ENCODE measurements at regions not wholly inside any gene's neighbourhood (a gene's known extent, or its start where the extent isn't known, plus 50 kb on each side); places are given as distances from the start of the nearest gene placed in this dataset.
"Not testable (repeated sequence)": the region's sequence is repeated elsewhere in the genome, so short reads cannot be mapped to it uniquely, and the experiment has no call there.

DNA sequence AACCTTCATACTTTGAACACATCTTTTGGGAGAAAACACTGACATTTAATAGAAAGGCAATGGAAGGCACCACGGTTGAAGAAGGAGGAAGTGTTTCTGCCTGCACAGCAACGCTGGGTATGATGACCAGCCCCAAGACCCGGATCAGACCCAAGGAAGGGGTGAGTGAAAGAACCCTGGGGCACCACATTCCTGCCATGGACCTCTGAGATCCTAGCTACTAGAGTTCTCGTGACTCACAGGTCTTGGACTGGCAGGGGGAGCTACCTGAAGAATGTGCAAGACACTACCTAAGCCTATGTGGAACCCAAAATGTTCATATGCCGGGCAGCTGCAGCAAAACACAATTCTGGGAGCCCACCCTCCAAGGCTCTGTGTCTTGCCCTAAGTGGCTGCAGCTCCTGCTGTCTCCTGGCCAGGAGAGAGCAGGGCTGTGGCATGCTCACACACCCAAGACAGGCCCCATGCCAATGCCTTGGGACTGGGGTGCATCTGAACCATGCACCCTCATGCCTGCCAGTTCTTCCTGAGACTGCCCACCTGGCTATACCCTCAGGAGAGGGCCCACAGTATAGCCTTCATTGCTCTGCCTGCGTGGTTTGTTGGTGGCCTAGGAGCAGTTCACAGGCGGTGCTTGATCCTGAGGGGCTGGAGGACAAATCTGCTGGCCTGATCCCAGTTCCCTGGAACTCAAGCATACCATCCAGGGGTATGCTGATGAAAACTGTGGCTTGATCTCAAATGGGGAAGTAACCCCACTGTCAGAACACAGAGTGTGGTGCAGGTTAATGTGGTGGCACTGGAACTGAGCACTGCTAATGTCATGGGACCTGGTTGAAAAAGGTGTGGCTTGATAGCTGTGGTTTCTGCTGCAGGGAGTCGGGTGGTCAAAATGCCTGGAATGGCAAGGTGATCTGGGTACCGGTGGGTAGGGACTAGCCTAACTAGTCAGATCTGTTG is 353.3 kb upstream of the ARHGEF26 start:
- DNase-seq: no peak

DNA sequence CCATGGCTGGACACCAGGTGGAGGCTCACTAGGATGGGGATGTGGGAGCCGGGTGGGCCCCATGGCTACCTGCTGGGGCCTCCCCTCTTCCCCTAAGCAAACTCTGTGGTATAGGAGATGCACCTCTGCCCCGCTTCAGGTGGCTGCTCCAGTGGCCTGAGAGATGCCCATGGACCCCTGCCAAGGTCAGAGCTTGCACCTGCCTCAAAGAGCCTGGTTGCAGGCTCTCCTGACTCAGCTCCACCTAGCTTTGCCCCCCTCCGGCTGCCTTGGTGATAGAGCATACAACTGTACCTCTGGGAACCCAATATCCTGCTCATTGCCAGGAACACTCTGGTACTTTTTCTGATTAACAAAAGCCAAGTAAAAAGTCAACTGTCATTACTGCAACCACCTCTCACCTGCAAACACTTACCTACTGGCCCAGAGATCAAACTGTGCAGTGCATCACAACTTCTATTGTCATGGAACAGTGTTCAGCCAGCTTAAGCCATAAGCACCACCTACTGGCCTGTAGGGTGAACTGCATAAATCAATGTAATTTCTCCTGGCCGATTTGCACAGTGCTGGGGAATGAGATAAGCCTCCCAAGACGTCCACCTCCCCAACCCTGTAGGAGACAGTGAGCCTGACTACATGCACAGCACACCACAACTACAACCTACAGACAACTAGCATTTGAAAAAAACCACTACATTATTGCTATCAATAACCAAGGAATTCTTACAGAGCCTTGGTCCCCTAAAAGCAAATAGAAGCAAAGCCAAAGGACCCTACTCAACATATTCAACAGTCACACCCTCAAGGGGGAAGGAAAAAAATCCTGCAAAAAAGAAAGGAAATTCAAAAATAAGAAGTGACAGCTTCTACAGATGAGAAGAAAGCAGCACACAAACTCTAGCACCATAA is 352.4 kb upstream of the ARHGEF26 start:
- peak; percentile 38 for DNase-seq

- no peak for DNase-seq
These were observed 338.1 kb upstream of the ARHGEF26 start for GRCh38 chr3:153783106-153783505.

- DNase-seq: no peak
These were observed 337.3 kb upstream of the ARHGEF26 start for GRCh38 chr3:153783741-153784480.

DNA sequence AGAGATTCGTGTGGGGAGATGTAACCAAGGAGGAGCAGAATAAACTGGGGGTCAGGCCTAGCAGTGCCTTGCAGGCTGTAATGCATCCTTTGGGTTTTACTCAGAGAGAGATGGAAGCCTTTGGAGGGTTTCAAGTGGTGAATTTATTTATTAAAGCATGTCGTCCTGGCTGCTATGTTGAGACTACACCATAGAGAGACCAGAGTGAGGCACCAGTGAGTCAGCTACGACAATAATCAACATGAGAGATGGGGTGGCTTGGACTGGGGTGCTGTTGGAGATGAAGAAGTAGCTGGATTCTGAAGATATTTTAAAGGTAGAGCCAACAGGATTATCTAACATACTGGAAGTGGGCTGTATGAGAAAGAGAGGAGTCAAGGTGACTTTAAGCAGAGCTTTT is 335.3 kb upstream of the ARHGEF26 start:
- no peak for DNase-seq

DNA sequence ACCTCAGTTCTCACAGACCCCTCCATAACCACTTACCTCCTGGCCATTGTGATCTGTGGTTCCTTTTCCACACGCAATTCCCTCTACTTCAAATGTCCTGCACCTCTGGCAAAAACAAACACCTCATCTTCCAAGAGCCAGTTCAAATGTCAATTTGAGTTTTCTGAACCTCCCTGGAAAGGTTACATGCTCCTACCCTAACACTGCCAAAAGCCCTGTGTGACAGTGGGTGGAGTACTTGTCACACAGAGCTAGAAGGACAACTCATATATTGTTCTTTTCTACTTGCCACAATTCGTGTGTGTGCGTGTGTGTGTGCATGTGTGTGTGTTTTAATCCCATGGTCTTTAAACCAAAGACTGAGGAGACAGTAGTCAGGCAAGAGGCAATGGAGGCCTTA is 331.8 kb upstream of the ARHGEF26 start:
- DNase-seq: no peak

DNA sequence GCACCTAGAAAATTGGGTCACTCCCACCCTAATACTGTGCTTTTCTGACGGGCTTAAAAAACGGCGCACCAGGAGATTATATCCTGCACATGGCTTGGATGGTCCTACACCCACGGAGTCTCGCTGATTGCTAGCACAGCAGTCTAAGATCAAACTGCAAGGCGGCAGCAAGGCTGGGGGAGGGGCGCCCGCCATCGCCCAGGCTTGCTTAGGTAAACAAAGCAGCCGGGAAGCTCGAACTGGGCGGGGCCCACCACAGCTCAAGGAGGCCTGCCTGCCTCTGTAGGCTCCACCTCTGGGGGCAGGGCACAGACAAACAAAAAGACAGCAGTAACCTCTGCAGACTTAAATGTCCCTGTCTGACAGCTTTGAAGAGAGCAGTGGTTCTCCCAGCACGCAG is 324.1 kb upstream of the ARHGEF26 start:
- DNase-seq: not testable (repeated sequence)

- DNase-seq: no peak
These were observed 312.1 kb upstream of the ARHGEF26 start for GRCh38 chr3:153809097-153809496.

DNA sequence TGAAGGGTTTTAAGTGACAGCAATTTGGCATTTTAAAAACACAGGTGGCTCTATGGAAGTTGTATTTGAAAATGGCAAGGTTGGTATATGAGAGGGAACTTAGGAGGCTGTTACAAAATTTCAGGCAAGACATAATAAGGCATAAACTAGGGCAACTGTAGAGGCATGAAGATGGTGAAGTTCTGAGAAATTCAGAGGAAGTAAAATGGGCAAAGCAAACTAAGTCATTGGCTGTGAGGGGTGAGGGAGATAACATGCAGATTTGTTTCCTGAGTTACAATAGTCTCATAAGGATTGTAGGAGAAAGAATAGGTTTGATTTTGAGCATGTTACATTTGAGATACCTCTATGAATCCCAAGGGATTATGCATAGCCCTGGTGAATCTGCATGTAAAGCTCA is 302.9 kb upstream of the ARHGEF26 start:
- no peak for DNase-seq

- no peak for DNase-seq
These were observed 301.2 kb upstream of the ARHGEF26 start for GRCh38 chr3:153820035-153820434.

DNA sequence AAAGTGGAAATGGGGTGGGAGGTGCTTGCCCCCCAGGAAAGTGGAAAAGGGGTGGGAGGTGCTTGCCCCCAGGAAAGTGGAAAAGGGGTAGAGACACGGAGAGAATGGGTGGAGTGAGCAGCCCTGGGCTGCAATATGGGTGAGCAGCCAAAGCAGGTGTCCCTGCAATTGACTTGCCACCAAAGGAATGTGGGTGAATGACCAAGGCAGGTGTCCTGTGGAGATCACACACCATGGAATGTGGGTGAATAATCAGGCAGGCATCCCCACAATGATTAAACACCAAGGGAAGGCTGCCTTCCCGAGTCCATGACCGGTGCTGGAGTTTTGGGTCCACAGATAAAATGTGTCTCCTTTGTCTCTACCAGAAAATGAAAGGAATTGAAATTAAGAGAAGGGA is 292.8 kb upstream of the ARHGEF26 start:
- not testable (repeated sequence) for DNase-seq

DNA sequence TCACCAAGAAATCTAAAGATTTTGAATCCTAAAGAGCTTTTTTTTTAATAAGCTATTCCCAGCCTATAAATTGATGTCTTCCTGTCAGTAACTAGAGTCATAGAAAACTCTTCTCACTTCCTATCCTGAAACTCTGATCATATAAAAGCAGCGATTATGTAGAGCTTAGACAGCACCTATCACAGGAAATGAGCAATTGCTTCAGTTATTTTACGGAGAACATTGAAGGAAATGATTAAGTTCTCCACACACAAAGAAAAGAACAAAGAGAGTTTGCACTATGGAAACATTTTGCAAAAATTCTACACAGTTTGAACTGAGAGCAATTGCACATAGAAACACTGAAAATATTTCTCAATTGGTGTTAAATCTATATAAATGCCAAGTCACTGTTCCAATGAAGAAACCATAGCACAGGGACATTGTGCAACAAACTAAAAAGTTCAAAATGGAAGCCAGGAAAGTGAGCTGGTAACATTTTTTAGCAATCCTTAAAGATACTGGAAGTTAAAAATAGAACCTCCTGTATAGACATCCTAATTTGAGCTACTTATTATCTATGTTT is 291.5 kb upstream of the ARHGEF26 start:
- DNase-seq: no peak

GRCh38 chr3:153830552-153830951 is 290.6 kb upstream of the ARHGEF26 start:
- DNase-seq: no peak

DNA sequence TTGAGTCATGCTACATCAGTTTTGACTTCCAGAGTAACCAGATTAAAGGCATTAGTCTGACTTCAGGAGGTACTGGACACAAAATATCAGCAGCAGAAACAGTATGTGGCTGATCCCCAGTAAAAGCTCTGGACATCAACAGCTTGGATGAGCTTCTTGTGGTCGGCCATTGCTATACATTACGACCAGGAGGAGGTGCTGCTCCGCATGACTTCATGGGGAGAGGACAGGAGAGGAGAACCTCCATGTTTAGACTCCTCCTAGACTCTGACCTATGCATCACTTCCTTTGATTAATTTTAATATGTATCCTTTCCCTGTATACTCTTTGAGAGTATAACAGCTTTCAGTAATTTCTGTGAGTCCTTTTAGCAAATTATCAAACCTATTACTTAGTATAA is 285.6 kb upstream of the ARHGEF26 start:
- DNase-seq: no peak

GRCh38 chr3:153840487-153840886 is 280.7 kb upstream of the ARHGEF26 start:
- no peak for DNase-seq

DNA sequence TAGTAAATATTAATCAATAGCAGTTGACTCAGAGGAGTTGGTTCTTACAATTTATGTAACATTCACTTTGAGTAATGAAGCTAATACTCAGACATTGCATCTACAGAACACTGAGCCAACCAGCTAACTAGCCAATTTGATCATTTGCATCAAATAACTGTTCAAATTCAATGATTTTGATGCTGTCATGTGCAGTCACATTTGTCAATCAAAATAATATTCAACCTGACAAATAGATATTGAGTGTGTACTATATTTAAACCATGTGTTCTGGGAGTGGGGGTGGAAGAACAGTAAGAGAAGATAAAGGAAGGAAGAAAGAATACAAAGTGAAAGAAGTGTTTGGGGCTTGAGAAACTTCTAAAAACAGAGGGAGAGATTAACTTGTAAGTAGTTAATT is 277.2 kb upstream of the ARHGEF26 start:
- no peak for DNase-seq

DNA sequence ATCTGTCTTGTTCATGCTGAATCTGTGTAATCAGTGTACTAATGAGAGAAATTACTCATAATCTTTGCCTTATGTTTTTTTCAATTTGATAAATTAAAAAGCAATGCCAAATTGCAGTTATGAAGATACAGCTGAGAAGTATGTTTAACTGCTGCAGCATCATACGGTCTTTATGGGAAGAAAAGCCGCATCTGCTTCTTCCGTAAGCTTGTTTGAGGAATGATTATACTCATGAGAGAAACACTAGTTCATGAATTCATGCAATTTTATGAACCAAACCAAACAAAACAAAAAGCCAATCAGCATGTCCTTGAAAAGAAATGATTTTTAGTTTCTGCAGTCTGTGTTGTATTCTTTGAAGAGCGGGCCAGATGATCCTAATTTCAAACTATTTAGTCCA is 275.9 kb upstream of the ARHGEF26 start:
- no peak for DNase-seq

DNA sequence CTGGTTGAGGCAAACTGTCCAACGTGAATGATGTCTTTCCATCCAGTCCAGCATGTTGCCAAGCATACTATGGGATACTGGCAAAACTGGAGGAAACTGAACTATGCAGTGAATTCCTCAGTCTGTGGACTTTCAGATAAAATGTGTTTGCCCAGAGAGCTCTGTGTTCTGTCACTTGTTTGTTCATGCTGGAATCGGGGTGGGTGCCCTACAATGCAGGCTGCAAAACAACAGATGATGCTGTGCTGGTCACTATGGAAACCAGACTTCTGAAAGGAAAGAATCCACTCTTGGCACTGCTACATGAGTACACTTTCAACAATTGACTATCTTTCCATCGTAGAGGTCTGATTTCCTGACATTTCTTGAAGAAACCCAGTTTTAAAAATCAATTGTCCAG is 272.5 kb upstream of the ARHGEF26 start:
- no peak for DNase-seq

- DNase-seq: no peak
These were observed 268.8 kb upstream of the ARHGEF26 start for GRCh38 chr3:153852355-153852754.

GRCh38 chr3:153853163-153853562 is 268.0 kb upstream of the ARHGEF26 start:
- DNase-seq: no peak

GRCh38 chr3:153855772-153856171 is 265.4 kb upstream of the ARHGEF26 start:
- DNase-seq: no peak

- DNase-seq: no peak
These were observed 264.3 kb upstream of the ARHGEF26 start for GRCh38 chr3:153856932-153857331.

DNA sequence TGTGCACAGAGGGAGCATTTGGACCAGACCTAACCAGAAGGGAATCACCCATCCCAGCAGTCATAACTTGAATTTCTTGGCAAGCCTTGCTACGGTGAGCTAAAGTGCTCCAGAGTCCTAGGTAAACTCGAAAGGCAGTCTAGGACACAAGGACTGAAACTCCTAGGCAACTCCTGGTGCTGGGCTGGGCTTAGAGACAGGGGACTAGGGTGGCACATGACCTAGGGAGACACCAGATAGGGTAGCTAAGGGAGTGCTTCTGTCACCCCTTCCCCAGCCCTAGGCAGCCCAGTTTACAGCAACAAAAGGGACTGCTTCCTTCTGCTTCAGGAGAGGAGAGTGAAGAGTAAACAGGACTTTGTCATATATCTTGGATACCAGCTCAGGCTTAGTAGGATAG is 256.4 kb upstream of the ARHGEF26 start:
- no peak for DNase-seq

Data from activated CD4-positive, alpha-beta T cell treated with anti-CD3 and anti-CD28 coated beads, Interleukin-2, amount 50 U/mL, for 1 hour (primary cell).